Astrocyte (in vitro differentiated cells and primary cell): ENCODE measurements at regions not wholly inside any gene's neighbourhood (a gene's known extent, or its start where the extent isn't known, plus 50 kb on each side); places are given as distances from the start of the nearest gene placed in this dataset.

Source experiments
- DNase-seq: peaks from one replicate; pipeline ENCODE4 v3.0.0-alpha.2; 2010; ENCODE audit warnings: low read depth
- FAIRE-seq: peaks from 2 replicates; lab custom pipeline; 2011; peaks lifted over from hg19 to GRCh38; lab: Jason Lieb, UNC
- H2AFZ ChIP-seq: 2 replicates; pipeline ENCODE4 v1.6.0; 2012; ENCODE audit warnings: low read depth, low read length, inconsistent platforms
- H3K27ac ChIP-seq: 2 replicates; pipeline ENCODE4 v1.5.1; 2011; ENCODE audit warnings: low read depth, low read length, inconsistent platforms
- H3K27me3 ChIP-seq: 2 replicates; pipeline ENCODE4 v1.6.0; 2011; ENCODE audit warnings: low read length, inconsistent platforms; ENCODE audit not compliant: insufficient read depth
- H3K36me3 ChIP-seq: 2 replicates; pipeline ENCODE4 v1.5.1; 2011; ENCODE audit warnings: low read length, inconsistent platforms; ENCODE audit not compliant: insufficient read depth
- H3K4me1 ChIP-seq: 2 replicates; pipeline ENCODE4 v1.5.1; 2011; ENCODE audit warnings: low read length, inconsistent platforms; ENCODE audit not compliant: insufficient read depth
- H3K4me2 ChIP-seq: 2 replicates; pipeline ENCODE4 v1.6.0; 2012; ENCODE audit warnings: low read length, inconsistent platforms
- H3K4me3 ChIP-seq: 2 replicates; pipeline ENCODE4 v1.5.1; 2011; ENCODE audit warnings: low read depth, mild to moderate bottlenecking, low read length, inconsistent platforms; ENCODE audit not compliant: insufficient read depth
- H3K79me2 ChIP-seq: 2 replicates; pipeline ENCODE4 v1.6.0; 2012; ENCODE audit warnings: mild to moderate bottlenecking, low read length, inconsistent platforms; ENCODE audit not compliant: insufficient read depth
- H3K9ac ChIP-seq: 2 replicates; pipeline ENCODE4 v1.6.0; 2012; ENCODE audit warnings: mild to moderate bottlenecking, low read length, inconsistent platforms
- H3K9me3 ChIP-seq: 2 replicates; pipeline ENCODE4 v1.5.1; 2012; ENCODE audit warnings: low read depth, mild to moderate bottlenecking, low read length, inconsistent platforms; ENCODE audit not compliant: insufficient read depth
- H4K20me1 ChIP-seq: 2 replicates; pipeline ENCODE4 v1.6.0; 2012; ENCODE audit warnings: low read length, inconsistent platforms; ENCODE audit not compliant: insufficient read depth
- H3K27ac Mint-ChIP-seq: one replicate; pipeline ENCODE4 v1.8.0; 2021; ENCODE audit warnings: mild to moderate bottlenecking, mixed read lengths; ENCODE audit not compliant: unreplicated experiment
- H3K27me3 Mint-ChIP-seq: one replicate; pipeline ENCODE4 v1.8.0; 2021; ENCODE audit warnings: low read depth, mixed read lengths; ENCODE audit not compliant: unreplicated experiment
- H3K36me3 Mint-ChIP-seq: one replicate; pipeline ENCODE4 v1.8.0; 2021; ENCODE audit warnings: low read depth, mixed read lengths; ENCODE audit not compliant: unreplicated experiment
- H3K4me1 Mint-ChIP-seq: one replicate; pipeline ENCODE4 v1.8.0; 2021; ENCODE audit warnings: low read depth, mixed read lengths; ENCODE audit not compliant: unreplicated experiment
- H3K4me3 Mint-ChIP-seq: one replicate; pipeline ENCODE4 v1.8.0; 2021; ENCODE audit warnings: mild to moderate bottlenecking, moderate library complexity, mixed read lengths; ENCODE audit not compliant: unreplicated experiment
- H3K9me3 Mint-ChIP-seq: one replicate; pipeline ENCODE4 v1.8.0; 2021; ENCODE audit warnings: mild to moderate bottlenecking, mixed read lengths; ENCODE audit not compliant: unreplicated experiment
- EZH2 ChIP-seq: IDR thresholded peaks from 2 replicates; pipeline ENCODE4 v1.6.1; 2012; ENCODE audit warnings: mild to moderate bottlenecking, low read length, inconsistent platforms; ENCODE audit not compliant: insufficient read depth
- TF ChIP-seq, protein P1 (sequence below): IDR thresholded peaks from 2 replicates; pipeline ENCODE4 v1.5.1; 2011; ENCODE audit warnings: low read depth, mild to moderate bottlenecking, inconsistent platforms, low read length, moderate library complexity; ENCODE audit not compliant: insufficient read depth

DNA sequence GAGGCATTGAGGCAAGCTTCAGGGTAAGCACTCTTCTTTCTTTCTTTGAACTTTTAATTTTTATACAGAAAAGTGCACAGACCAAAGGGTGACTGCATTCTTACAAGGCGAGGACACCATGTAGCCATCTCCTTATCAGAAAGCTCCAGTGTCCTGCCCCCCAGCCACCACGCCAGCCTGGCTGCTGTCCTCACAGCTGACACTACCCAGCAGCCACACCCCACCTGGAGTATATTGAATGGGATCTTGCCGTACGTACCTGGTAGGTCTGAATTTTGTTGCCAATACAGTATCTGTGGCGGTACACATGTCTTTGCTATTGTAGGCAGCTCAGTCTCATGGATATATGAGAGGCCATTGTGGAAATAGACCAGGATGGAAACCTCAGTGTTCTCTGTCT, 284.0 kb upstream of the IRX2 start:
- DNase-seq (no peak), FAIRE-seq (no peak)
- Histone ChIP-seq H3K79me2 (no peaks in the 10 kb centered on the region), H3K4me1 (no peaks in the 10 kb centered on the region), H3K4me3 (no peak overlapping the region), H3K27me3 (no peaks in the 10 kb centered on the region), H3K9ac (no peak overlapping the region), H3K4me2 (no peak overlapping the region), H3K27ac (no peak overlapping the region), H3K9me3 (peaks cover 3% of the 10 kb centered on the region), H3K36me3 (no peaks in the 10 kb centered on the region), H4K20me1 (no peaks in the 10 kb centered on the region), H2AFZ (no peak overlapping the region)
- no peak overlapping the region for H3K27ac Mint-ChIP-seq
- no peaks in the 10 kb centered on the region for H3K4me1 Mint-ChIP-seq
- no peak overlapping the region for H3K4me3 Mint-ChIP-seq
- no peaks in the 10 kb centered on the region for H3K36me3 Mint-ChIP-seq
- peaks cover 10% of the 10 kb centered on the region for H3K27me3 Mint-ChIP-seq
- no peaks in the 10 kb centered on the region for H3K9me3 Mint-ChIP-seq
- no peak for TF ChIP-seq EZH2
- TF ChIP-seq, protein P1, sequence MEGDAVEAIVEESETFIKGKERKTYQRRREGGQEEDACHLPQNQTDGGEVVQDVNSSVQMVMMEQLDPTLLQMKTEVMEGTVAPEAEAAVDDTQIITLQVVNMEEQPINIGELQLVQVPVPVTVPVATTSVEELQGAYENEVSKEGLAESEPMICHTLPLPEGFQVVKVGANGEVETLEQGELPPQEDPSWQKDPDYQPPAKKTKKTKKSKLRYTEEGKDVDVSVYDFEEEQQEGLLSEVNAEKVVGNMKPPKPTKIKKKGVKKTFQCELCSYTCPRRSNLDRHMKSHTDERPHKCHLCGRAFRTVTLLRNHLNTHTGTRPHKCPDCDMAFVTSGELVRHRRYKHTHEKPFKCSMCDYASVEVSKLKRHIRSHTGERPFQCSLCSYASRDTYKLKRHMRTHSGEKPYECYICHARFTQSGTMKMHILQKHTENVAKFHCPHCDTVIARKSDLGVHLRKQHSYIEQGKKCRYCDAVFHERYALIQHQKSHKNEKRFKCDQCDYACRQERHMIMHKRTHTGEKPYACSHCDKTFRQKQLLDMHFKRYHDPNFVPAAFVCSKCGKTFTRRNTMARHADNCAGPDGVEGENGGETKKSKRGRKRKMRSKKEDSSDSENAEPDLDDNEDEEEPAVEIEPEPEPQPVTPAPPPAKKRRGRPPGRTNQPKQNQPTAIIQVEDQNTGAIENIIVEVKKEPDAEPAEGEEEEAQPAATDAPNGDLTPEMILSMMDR, result no peak

DNA sequence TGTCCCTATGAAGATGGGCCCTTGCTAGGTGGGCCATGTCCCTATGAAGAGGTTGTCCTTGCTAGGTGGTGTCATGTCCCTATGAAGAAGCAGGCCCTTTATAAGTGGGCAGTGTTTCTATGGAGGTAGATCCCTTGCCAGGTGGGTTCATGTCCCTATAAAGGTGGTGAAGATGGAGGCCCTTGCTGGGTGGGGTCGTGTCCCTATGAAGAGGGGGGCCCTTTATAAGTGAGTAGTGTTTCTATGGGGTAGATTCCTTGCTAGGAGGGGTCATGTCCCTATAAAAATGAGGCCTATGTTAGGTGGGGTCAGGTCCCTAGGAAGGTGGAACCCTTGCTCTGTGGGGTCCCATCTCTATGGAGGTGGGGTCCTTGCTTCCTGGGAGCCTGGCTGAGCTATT, 283.4 kb upstream of the IRX2 start:
- Histone ChIP-seq H2AFZ (no peak overlapping the region), H3K4me2 (no peak overlapping the region), H3K4me1 (no peaks in the 10 kb centered on the region), H3K27ac (no peak overlapping the region), H3K79me2 (no peaks in the 10 kb centered on the region), H3K4me3 (no peak overlapping the region), H3K27me3 (no peaks in the 10 kb centered on the region), H4K20me1 (no peaks in the 10 kb centered on the region), H3K9ac (no peak overlapping the region), H3K36me3 (no peaks in the 10 kb centered on the region), H3K9me3 (peaks cover 3% of the 10 kb centered on the region)
- Mint-ChIP-seq H3K27ac (no peak overlapping the region), H3K9me3 (no peaks in the 10 kb centered on the region), H3K27me3 (peaks cover 15% of the 10 kb centered on the region), H3K36me3 (no peaks in the 10 kb centered on the region), H3K4me1 (no peaks in the 10 kb centered on the region), H3K4me3 (no peak overlapping the region)
- FAIRE-seq (no peak), DNase-seq (no peak)
- no peak for TF ChIP-seq EZH2
- TF ChIP-seq, protein P1, result no peak

DNA sequence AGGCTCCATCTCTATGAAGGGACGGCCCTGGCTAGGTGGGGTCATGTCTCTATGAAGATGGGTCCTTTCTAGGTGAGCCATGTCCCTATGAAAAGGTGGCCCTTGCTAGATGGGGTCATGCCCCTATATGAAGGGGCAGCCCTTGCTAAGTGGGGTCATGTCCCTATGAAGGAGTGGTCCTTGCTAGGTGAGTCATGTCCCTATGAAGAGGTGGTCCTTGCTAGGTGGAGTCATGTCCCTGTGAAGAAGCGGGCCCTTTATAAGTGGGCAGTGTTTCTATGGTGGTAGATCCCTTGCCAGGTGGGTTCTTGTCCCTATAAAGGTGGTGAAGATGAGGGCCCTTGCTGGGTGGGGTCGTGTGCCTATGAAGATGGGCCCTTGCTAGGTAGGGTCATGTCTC, 283.0 kb upstream of the IRX2 start:
- peaks cover 3% of the 10 kb centered on the region for H3K9me3 ChIP-seq

More for the DNA sequence above, 283.0 kb upstream of the IRX2 start:
- Histone ChIP-seq H3K36me3 (no peaks in the 10 kb centered on the region), H3K4me1 (no peaks in the 10 kb centered on the region), H3K4me3 (no peak overlapping the region), H3K79me2 (no peaks in the 10 kb centered on the region), H3K27me3 (no peaks in the 10 kb centered on the region), H3K9ac (no peak overlapping the region), H3K27ac (no peak overlapping the region), H4K20me1 (no peaks in the 10 kb centered on the region), H2AFZ (no peak overlapping the region), H3K4me2 (no peak overlapping the region)
- Mint-ChIP-seq H3K9me3 (no peaks in the 10 kb centered on the region), H3K27me3 (peaks cover 17% of the 10 kb centered on the region), H3K4me3 (no peak overlapping the region), H3K36me3 (no peaks in the 10 kb centered on the region), H3K4me1 (no peaks in the 10 kb centered on the region), H3K27ac (no peak overlapping the region)
- no peak for TF ChIP-seq EZH2
- TF ChIP-seq, protein P1, result no peak
- no peak for FAIRE-seq
- DNase-seq, result no peak
